HG03571 (cell line): ENCODE measurements at regions not wholly inside any gene's neighbourhood (a gene's known extent, or its start where the extent isn't known, plus 50 kb on each side); places are given as distances from the start of the nearest gene placed in this dataset.

Experiments used
- ATAC-seq: cut with Tn5 transposase; IDR thresholded peaks from one replicate; pipeline ENCODE4 v1.9.1; 2021; ENCODE audit not compliant: unreplicated experiment

- ATAC-seq: no peak
These were observed 226.0 kb upstream of the C1orf87 start for GRCh38 chr1:60299581-60299980.

GRCh38 chr1:60298290-60298689, 224.7 kb upstream of the C1orf87 start:
- no peak for ATAC-seq

- no peak for ATAC-seq
These were observed 223.2 kb upstream of the C1orf87 start for GRCh38 chr1:60296794-60297193.

- no peak for ATAC-seq
These were observed 218.6 kb upstream of the C1orf87 start for GRCh38 chr1:60292140-60292539.

- no peak for ATAC-seq
These were observed 216.8 kb upstream of the C1orf87 start for GRCh38 chr1:60290393-60290792.

GRCh38 chr1:60287536-60287935, 214.0 kb upstream of the C1orf87 start:
- no peak for ATAC-seq

- no peak for ATAC-seq
These were observed 210.1 kb upstream of the C1orf87 start for GRCh38 chr1:60283690-60284089.

- peak; percentile 79 for ATAC-seq
These were observed 207.9 kb upstream of the C1orf87 start for GRCh38 chr1:60281360-60281932.

- ATAC-seq: no peak
These were observed 207.2 kb upstream of the C1orf87 start for GRCh38 chr1:60280819-60281218.

- no peak for ATAC-seq
These were observed 206.7 kb upstream of the C1orf87 start for GRCh38 chr1:60280256-60280655.

GRCh38 chr1:60279798-60280197, 206.2 kb upstream of the C1orf87 start:
- no peak for ATAC-seq

- ATAC-seq: no peak
These were observed 203.7 kb upstream of the C1orf87 start for GRCh38 chr1:60277269-60277668.

- ATAC-seq: no peak
These were observed 201.1 kb upstream of the C1orf87 start for GRCh38 chr1:60274422-60275290.

GRCh38 chr1:60273185-60273584, 199.6 kb upstream of the C1orf87 start:
- no peak for ATAC-seq

- ATAC-seq: no peak
These were observed 197.5 kb upstream of the C1orf87 start for GRCh38 chr1:60271041-60271440.

- no peak for ATAC-seq
These were observed 194.9 kb upstream of the C1orf87 start for GRCh38 chr1:60268451-60268850.

GRCh38 chr1:60265560-60266535, 192.3 kb upstream of the C1orf87 start:
- ATAC-seq: no peak

GRCh38 chr1:60262701-60263100, 189.1 kb upstream of the C1orf87 start:
- ATAC-seq: no peak

GRCh38 chr1:60257531-60257930, 184.0 kb upstream of the C1orf87 start:
- ATAC-seq: no peak

- ATAC-seq: no peak
These were observed 182.0 kb upstream of the C1orf87 start for GRCh38 chr1:60255565-60255964.

- no peak for ATAC-seq
These were observed 177.9 kb upstream of the C1orf87 start for GRCh38 chr1:60251426-60251825.
